SU-DHL-6 (cell line): ENCODE measurements at regions not wholly inside any gene's neighbourhood (a gene's known extent, or its start where the extent isn't known, plus 50 kb on each side); places are given as distances from the start of the nearest gene placed in this dataset.

Experiments
- H2AFZ ChIP-seq: fragments of 200-600 bp; sonication (generic); 2 replicates; pipeline ENCODE4 v1.6.1; 2014; ENCODE audit warnings: low read depth, mild to moderate bottlenecking, moderate library complexity, mixed read lengths, antibody characterized with exemption, low read length; ENCODE audit not compliant: severe bottlenecking
- H3F3A ChIP-seq: fragments of 200-600 bp; shearing (Covaris generic); 2 replicates; pipeline ENCODE4 v1.6.0; 2016; ENCODE audit warnings: antibody characterized with exemption, mild to moderate bottlenecking; ENCODE audit not compliant: insufficient read depth
- H3K27ac ChIP-seq: fragments of 200-600 bp; sonication (generic); 2 replicates; pipeline ENCODE4 v1.5.1; 2016; ENCODE audit warnings: low read depth, mild to moderate bottlenecking, low read length, moderate library complexity, mixed read lengths
- H3K27me3 ChIP-seq: fragments of 200-600 bp; sonication (generic), shearing (Covaris generic); 2 replicates; pipeline ENCODE4 v1.6.0; 2014; ENCODE audit warnings: mild to moderate bottlenecking, low read length
- H3K36me3 ChIP-seq: fragments of 200-600 bp; sonication (generic); 2 replicates; pipeline ENCODE4 v1.6.1; 2014; ENCODE audit warnings: mild to moderate bottlenecking, low read length, mixed read lengths
- H3K4me2 ChIP-seq: fragments of 300-600, 200-600 bp; shearing (Covaris generic), sonication (generic); 2 replicates; pipeline ENCODE4 v1.6.0; 2014; ENCODE audit warnings: low read length, low read depth, mild to moderate bottlenecking; ENCODE audit not compliant: poor library complexity, severe bottlenecking
- H3K4me3 ChIP-seq: fragments of 200-600 bp; sonication (generic); 2 replicates; pipeline ENCODE4 v1.5.1; 2014; ENCODE audit warnings: antibody characterized with exemption, low read length, mild to moderate bottlenecking, mixed read lengths; ENCODE audit not compliant: insufficient read depth, poor library complexity, severe bottlenecking
- H3K79me2 ChIP-seq: fragments of 200-600 bp; sonication (generic); 2 replicates; pipeline ENCODE4 v1.6.1; 2014; ENCODE audit warnings: mild to moderate bottlenecking, low read length, moderate library complexity; ENCODE audit not compliant: insufficient read depth
- H3K9ac ChIP-seq: fragments of 200-600 bp; sonication (generic); 2 replicates; pipeline ENCODE4 v1.7.0; 2014; ENCODE audit warnings: mild to moderate bottlenecking, low read length
- H3K9me2 ChIP-seq: fragments of 200-600 bp; sonication (generic); replicated peaks from 2 replicates; pipeline ENCODE4 v1.6.1; 2014; ENCODE audit warnings: low read length; ENCODE audit not compliant: insufficient read depth
- H3K9me3 ChIP-seq: fragments of 200-600 bp; sonication (generic); 2 replicates; pipeline ENCODE4 v1.6.1; 2014; ENCODE audit warnings: low read length, mixed read lengths; ENCODE audit not compliant: insufficient read depth
- H4K20me1 ChIP-seq: fragments of 200-600 bp; sonication (generic); 2 replicates; pipeline ENCODE4 v1.6.1; 2014; ENCODE audit warnings: low read depth, mild to moderate bottlenecking, antibody characterized with exemption, low read length, moderate library complexity, mixed read lengths
- EZH2phosphoT487 ChIP-seq: fragments of 200-600 bp; sonication (generic), shearing (Covaris generic); conservative IDR thresholded peaks from 2 replicates; pipeline ENCODE4 v1.6.1; 2018; ENCODE audit warnings: mild to moderate bottlenecking, antibody characterized with exemption, low read length, moderate library complexity, mixed read lengths
- TF ChIP-seq, protein P1 (sequence below): fragments of 200-600 bp; sonication (generic); IDR thresholded peaks from one replicate; pipeline ENCODE4 v1.5.1; 2017; ENCODE audit warnings: antibody characterized with exemption, mild to moderate bottlenecking, low read length, moderate library complexity; ENCODE audit not compliant: insufficient read depth, poor library complexity, severe bottlenecking

DNA sequence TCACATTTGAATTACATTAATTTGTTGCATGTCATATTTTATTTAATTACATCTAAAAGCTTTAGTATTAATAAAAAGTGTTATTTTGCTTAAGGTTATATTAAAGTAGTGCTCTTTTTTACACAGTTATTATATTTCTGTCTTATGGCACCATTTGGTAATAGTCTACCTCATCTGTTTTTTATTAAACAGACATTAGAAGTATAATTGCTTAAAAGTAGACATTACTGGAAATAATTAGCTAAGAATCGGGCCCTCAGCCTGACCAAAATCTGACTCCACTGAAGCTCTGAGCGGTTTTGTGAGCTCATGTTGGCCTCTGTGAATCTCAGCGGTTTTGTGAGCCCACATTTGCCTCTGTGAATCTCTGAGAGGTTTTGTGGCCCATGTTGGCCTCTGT, 102.5 kb upstream of the SNTG2 start:
- no peak overlapping the region for H3K4me3 ChIP-seq
- TF ChIP-seq EZH2phosphoT487: no peak
- TF ChIP-seq, protein P1, sequence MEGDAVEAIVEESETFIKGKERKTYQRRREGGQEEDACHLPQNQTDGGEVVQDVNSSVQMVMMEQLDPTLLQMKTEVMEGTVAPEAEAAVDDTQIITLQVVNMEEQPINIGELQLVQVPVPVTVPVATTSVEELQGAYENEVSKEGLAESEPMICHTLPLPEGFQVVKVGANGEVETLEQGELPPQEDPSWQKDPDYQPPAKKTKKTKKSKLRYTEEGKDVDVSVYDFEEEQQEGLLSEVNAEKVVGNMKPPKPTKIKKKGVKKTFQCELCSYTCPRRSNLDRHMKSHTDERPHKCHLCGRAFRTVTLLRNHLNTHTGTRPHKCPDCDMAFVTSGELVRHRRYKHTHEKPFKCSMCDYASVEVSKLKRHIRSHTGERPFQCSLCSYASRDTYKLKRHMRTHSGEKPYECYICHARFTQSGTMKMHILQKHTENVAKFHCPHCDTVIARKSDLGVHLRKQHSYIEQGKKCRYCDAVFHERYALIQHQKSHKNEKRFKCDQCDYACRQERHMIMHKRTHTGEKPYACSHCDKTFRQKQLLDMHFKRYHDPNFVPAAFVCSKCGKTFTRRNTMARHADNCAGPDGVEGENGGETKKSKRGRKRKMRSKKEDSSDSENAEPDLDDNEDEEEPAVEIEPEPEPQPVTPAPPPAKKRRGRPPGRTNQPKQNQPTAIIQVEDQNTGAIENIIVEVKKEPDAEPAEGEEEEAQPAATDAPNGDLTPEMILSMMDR: no peak
- H3K27ac ChIP-seq: no peak overlapping the region
- H3K27me3 ChIP-seq: no peaks in the 10 kb centered on the region
- no peaks in the 10 kb centered on the region for H3K36me3 ChIP-seq
- no peaks in the 10 kb centered on the region for H3K9me2 ChIP-seq
- no peak overlapping the region for H3K4me2 ChIP-seq
- no peak overlapping the region for H2AFZ ChIP-seq
- H4K20me1 ChIP-seq: no peaks in the 10 kb centered on the region
- H3F3A ChIP-seq: no peaks in the 10 kb centered on the region
- H3K9ac ChIP-seq: no peak overlapping the region
- no peaks in the 10 kb centered on the region for H3K79me2 ChIP-seq
- H3K9me3 ChIP-seq: no peaks in the 10 kb centered on the region

DNA sequence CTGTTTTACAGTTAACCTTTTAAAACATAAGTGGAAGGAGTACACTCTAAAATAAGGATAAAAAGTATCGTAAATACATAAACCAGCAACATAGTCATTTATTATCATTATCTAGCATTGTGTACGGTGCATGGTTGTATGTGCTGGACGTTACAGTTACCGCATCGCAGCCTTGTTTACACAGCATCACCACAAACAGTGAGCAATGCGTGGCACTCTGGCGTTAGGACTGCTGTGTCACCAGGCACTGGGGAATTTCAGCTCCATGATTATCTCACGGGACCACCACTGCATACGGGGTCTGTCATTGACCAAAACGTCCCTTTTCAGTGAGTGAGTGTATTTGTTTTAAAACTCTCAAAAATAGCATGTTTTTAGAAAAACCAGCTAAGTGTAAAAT, 103.0 kb upstream of the SNTG2 start:
- H3K9me3 ChIP-seq: no peaks in the 10 kb centered on the region
- no peaks in the 10 kb centered on the region for H3K9me2 ChIP-seq
- no peak overlapping the region for H2AFZ ChIP-seq
- TF ChIP-seq, protein P1: no peak
- TF ChIP-seq EZH2phosphoT487: no peak
- no peak overlapping the region for H3K27ac ChIP-seq
- no peaks in the 10 kb centered on the region for H3K27me3 ChIP-seq
- no peaks in the 10 kb centered on the region for H4K20me1 ChIP-seq
- H3K4me2 ChIP-seq: no peak overlapping the region
- H3K36me3 ChIP-seq: no peaks in the 10 kb centered on the region
- no peak overlapping the region for H3K4me3 ChIP-seq
- no peaks in the 10 kb centered on the region for H3F3A ChIP-seq
- no peaks in the 10 kb centered on the region for H3K79me2 ChIP-seq
- H3K9ac ChIP-seq: no peak overlapping the region

DNA sequence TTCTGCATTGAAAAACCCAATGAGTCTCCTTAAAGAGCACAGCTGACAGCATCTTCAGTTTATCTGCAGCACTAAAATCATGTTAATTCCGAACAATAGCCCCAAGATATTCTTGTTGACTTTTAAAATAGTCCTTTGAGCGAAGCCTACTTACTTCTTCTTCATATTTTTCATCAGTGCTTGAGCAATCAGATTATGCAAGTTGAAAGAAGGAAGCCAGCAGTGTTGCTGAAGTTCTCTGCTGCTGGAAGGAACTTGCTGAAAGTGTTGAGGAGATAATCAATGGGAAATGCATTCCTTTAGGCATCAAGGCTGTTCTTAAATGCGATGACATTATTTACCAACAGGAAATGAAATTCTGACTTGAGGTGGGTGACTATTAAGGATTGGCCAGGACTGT, 105.9 kb upstream of the SNTG2 start:
- Histone ChIP-seq H3K4me3 (no peak overlapping the region), H4K20me1 (no peaks in the 10 kb centered on the region), H3K79me2 (no peaks in the 10 kb centered on the region), H2AFZ (no peak overlapping the region), H3K9ac (no peak overlapping the region), H3K4me2 (no peak overlapping the region), H3K9me3 (no peaks in the 10 kb centered on the region), H3K27me3 (no peaks in the 10 kb centered on the region), H3K27ac (no peak overlapping the region), H3F3A (no peaks in the 10 kb centered on the region), H3K36me3 (no peaks in the 10 kb centered on the region), H3K9me2 (no peaks in the 10 kb centered on the region)
- TF ChIP-seq EZH2phosphoT487: no peak
- TF ChIP-seq, protein P1: no peak
